ENCODE measurements at regions not wholly inside any gene's neighbourhood (a gene's known extent, or its start where the extent isn't known, plus 50 kb on each side); places are given as distances from the start of the nearest gene placed in this dataset.

DNA sequence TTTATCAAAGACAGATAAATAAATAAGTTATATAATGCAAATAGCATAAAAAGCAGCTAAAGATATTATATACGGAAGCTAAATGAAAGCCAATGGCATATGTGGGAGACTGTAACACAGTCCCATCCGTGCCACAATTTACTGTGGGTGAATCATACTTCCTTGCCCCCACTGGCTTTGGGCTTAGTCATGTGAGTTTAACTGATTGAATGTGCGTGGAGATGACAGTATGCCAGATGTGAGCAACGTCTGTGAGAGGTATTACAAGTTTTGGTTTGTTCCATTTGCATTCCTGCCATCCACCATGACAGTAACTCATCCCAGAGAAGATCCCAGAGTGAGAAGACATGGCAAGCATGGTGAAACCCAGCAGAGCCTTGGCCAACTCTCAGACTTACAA is 340.0 kb downstream of the SUCLA2 start:
- TF ChIP-seq, protein P1, sequence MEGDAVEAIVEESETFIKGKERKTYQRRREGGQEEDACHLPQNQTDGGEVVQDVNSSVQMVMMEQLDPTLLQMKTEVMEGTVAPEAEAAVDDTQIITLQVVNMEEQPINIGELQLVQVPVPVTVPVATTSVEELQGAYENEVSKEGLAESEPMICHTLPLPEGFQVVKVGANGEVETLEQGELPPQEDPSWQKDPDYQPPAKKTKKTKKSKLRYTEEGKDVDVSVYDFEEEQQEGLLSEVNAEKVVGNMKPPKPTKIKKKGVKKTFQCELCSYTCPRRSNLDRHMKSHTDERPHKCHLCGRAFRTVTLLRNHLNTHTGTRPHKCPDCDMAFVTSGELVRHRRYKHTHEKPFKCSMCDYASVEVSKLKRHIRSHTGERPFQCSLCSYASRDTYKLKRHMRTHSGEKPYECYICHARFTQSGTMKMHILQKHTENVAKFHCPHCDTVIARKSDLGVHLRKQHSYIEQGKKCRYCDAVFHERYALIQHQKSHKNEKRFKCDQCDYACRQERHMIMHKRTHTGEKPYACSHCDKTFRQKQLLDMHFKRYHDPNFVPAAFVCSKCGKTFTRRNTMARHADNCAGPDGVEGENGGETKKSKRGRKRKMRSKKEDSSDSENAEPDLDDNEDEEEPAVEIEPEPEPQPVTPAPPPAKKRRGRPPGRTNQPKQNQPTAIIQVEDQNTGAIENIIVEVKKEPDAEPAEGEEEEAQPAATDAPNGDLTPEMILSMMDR (IDR thresholded peaks at IDR 0.05) = no peak
- no peak for TF ChIP-seq POLR2A (IDR thresholded peaks at IDR 0.05)
